Esophagus squamous epithelium (tissue), 4 donors: ENCODE measurements at regions not wholly inside any gene's neighbourhood (a gene's known extent, or its start where the extent isn't known, plus 50 kb on each side); places are given as distances from the start of the nearest gene placed in this dataset.

Experiments
- POLR2A ChIP-seq, 4 donors: fragments of 450-650 bp; IDR thresholded peaks; one replicate each; pipeline ENCODE4 v1.6.1; 2017; ENCODE audit warnings: antibody characterized with exemption in 4 of 4, mild to moderate bottlenecking in 4 of 4, moderate library complexity in 3 of 4
- TF ChIP-seq, protein P1 (sequence below), 6 experiments: fragments of 450-650 bp in 4 of 6; fragments of 200-600 bp in 2 of 6; sonication (generic) in 2 of 6; IDR thresholded peaks; one replicate each; pipeline ENCODE4 v1.5.1; 2016 to 2019; ENCODE audit warnings: antibody characterized with exemption in 6 of 6, mild to moderate bottlenecking in 4 of 6, moderate library complexity in 4 of 6

DNA sequence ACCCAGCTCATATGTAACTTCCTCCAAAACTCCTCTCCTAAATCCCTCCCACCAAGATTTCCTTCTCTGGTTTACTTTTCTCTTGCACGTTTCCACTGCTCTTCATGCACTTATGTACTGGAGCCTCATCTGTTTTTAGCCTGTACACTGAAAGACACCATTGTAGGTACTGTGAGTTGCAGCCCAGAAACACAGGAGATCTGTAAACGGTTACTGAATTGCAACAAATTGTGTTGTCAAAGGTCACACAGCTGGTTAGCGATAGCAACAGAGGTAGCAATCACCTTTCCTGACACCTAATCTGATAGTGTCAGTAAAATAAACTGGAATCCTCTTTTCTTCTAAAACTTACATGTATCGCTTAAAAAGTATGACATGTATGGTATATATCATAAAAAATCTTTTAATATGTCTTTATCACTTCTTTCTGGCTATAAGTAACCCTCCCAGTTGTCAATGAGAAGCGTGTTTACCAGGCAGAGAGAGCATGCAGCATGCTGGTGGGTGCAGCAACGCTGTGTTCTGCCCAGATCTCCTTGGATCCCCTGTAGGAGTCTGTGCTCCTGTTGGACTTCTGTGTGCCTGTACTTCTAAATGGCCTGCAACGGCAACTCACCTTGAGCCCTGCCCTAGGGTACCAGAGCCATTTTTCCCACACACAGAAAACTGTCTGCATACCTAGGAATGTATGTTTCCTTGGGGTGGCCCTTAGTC, 121.5 kb upstream of the CPM start:
- TF ChIP-seq, protein P1, sequence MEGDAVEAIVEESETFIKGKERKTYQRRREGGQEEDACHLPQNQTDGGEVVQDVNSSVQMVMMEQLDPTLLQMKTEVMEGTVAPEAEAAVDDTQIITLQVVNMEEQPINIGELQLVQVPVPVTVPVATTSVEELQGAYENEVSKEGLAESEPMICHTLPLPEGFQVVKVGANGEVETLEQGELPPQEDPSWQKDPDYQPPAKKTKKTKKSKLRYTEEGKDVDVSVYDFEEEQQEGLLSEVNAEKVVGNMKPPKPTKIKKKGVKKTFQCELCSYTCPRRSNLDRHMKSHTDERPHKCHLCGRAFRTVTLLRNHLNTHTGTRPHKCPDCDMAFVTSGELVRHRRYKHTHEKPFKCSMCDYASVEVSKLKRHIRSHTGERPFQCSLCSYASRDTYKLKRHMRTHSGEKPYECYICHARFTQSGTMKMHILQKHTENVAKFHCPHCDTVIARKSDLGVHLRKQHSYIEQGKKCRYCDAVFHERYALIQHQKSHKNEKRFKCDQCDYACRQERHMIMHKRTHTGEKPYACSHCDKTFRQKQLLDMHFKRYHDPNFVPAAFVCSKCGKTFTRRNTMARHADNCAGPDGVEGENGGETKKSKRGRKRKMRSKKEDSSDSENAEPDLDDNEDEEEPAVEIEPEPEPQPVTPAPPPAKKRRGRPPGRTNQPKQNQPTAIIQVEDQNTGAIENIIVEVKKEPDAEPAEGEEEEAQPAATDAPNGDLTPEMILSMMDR (IDR thresholded peaks at IDR 0.05), result no peak
- TF ChIP-seq POLR2A (IDR thresholded peaks at IDR 0.05), result no peak
